CD4-positive, alpha-beta T cell treated with Interleukin-4 for 1 hour (primary cell): ENCODE measurements at regions not wholly inside any gene's neighbourhood (a gene's known extent, or its start where the extent isn't known, plus 50 kb on each side); places are given as distances from the start of the nearest gene placed in this dataset.
"Not testable (repeated sequence)": the region's sequence is repeated elsewhere in the genome, so short reads cannot be mapped to it uniquely, and the experiment has no call there.

Experiments used
- DNase-seq, 2 donors: peaks; one replicate each; pipeline ENCODE4 v3.0.0-alpha.2; 2020 to 2022

DNA sequence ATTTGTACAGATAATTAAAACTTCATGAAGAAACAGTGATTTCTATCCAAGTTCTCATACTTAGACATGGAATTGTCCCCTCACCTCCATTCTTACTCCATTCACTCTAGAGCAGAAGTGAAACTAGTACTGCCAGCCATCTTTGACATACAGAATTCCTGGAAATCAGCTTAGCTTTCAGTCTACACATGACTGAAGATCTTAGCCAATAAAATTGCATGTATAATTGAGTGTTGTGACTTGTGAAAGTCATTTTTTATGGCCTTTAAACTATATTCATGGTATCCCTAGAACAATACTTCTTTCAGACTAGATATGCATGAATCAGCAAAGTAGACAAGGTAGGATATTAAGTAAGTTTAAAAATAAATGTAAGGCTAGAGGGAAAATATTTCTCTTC lies 705.2 kb upstream of the ZNF608 start:
- no peak for DNase-seq

DNA sequence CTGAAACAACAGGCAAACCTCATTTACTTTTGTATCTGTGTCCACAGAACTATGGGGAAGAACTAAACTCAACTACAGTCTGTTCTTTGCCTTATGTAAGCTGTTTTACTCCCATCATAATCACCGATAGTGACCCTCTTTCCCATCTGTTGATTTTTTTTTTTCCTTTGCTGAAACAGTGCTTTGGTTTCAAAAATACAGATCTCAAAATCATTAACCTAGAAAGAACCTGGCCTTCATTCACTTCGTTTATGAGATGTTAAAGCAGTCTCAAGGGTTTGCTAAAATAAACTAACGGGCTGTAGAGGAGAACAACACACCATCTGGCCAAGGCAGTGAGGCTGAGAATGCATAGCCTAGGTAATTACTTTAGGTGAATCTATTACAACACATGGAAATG lies 706.6 kb upstream of the ZNF608 start:
- DNase-seq, result no peak

DNA sequence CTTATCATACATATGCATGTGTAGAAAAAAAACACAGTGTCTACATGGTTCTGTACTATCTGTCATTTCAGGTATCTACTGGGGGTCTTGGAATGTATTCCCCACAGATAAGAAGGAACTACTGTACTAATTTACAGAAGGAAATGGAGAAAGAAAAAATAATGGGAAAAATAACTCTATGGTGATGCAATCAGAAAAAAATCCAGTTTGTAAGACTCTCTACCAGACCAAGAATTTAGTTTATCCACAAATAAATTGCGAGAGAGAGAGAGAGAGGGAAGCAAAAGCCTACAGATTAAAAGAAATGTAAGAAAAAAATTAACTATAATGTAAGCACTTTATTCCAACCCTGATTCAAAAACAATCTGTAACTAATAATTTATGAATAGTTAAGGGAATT lies 708.6 kb upstream of the ZNF608 start:
- no peak for DNase-seq

DNA sequence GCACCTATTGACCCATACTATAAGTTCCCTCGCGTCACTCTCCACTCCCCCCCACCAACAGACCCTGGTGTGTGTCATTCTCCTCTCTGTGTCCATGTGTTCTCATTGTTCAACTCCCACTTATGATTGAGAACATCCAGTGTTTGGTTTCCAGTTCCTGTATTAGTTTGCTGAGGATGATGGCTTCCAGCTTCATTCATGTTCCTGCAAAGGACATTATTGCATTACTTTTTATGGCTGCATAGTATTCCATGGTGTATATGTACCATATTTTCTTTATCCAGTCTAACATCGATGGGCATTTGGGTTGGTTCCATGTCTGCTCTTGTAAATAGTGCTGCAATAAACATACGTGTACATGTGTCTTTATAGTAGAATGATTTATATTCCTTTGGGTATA lies 709.6 kb upstream of the ZNF608 start:
- not testable (repeated sequence) for DNase-seq

DNA sequence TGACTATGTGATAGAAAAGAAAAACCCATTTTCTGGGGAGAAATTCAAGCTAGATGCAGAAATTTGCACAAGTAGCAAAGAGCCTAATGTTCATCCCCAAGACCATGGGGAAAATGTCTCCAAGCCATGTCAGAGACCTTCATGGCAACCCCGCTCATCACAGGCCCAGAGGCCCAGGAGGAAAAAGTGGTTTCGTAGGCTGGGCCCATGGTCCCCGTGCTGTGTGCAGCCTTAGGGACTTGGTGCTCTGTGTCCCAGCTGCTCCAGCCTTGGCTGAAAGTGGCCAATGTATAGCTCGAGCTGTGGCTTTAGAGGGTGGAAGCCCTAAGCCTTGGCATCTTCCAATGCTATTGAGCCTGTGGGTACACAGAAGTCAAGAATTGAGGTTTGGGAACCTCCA lies 711.2 kb upstream of the ZNF608 start:
- no peak for DNase-seq

DNA sequence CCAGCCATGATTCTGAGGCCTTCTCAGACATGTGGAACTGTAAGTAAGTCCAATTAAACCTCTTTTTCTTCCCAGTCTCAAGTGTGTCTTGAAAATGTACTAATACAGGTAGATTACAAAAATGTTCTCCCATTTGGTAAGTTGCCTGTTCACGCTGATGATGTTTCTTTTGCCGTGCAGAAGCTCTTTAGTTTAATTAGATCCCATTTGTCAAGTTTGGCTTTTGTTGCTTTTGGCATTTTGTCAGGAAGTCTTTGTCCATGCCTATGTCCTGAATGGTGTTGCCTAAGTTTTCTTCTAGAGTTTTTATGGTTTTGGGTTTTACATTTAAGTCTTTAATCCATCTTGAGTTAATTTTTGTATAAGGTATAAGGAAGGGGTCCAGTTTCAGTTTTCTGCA lies 712.5 kb upstream of the ZNF608 start:
- not testable (repeated sequence) for DNase-seq

DNA sequence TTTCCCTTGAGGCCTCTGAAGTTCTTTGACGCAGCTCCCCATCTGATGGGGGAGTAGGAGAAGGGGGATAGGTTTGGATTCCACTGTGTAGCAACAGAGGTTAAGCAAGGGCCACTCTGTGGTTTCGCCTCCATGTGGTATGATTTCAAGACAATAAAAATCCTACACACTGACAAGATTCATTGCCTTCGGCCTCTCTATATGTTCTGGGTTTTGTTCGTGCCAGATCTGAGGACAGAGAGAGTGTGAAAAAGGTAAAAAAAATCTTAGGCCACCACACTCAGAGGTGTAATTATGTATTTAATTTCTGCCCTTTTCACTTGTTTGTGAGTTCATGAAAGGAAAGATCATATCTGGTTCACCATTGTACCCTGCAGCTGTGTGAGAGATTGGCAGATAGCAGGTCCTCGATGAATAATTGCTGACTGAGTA lies 715.2 kb upstream of the ZNF608 start:
- DNase-seq, result no peak

DNA sequence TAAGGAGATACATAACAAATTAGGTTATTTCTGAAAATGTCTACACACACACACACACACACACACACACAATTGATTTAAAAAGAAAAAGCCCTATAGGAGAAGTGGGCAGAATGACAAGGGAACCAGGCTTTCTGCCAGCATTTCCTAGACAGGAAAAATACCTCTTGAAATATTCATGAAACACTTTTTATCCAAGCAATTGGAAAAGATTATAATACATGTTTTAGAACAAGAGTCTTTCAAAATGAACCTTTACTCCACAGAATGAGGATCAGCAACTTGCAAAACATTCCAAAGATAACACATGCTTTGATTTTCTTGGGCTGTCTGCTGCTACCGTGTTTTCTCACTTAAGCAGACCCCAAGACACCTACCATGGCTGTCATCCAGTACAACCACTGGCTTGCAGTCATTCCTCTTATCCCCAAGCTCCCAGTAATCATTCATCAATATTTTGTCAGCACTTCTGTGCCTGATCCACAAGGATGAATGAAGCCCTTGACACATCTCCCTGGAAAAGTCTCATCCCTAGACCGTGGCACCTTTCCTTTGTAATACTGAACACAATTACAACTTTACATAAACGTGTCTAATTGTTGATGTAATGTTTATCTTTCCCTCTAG lies 717.1 kb upstream of the ZNF608 start:
- DNase-seq, result no peak

DNA sequence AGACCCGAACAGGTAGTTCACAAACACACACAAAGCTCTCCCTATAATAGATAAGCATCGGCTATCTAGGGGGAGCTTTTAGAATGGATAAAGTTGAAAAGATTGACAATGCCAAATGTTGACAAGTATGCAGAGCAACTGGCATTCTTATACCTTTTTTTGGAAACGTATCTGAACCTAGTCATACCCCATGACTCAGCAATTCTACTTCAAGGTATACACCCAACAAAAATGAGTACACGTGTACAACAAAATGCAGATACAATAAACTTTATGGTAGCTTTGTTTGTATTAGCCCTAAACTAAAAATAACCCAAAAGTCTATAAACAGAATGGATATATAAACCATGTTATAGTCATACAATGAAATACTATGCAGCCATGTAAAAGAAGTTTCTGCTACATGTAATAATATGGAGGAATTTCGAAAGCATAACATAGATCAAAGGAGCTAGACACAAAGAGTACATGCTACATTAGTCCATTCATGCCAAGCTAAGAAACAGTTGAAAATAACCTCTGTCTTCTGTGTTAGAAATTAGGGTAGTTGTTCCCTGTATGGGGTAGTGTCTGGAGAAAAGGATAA lies 718.5 kb upstream of the ZNF608 start:
- no peak for DNase-seq

DNA sequence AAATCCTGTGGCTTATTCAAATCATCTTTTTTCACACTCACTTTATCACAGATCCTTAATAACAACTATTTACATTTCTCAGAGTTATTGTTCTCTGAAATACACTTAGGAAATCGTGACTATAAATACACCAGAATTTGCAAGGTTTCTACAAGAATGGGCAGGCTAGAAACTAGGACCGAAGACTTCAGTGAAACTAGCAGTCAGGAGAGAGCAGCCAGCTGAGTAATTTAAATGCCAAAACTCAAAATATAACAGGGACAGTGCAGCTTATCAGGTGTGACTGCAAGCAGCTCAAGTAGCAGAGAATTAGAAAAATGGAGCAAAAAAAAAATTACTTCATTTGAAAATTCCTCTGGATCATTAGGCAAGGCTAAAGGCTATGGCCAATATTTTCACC lies 719.3 kb upstream of the ZNF608 start:
- DNase-seq, result no peak

DNA sequence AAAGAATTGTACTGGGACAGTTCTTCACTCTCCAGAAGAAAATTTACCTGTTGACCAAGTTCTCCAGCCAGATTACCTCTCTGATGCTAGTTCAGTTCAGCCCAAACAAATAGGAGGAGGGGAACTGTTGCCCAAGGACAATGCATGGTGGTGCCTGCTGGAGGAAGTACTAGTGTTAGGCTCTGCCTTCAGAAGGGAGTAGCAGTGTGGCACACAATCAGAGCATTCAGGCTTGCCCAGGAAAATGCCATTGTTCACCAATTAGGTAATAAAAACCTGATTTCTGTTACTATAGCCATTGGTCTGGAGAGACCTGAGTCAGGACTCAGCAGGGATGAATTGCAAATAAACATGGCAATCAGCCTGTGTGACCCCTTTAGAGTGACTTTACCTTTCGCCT lies 720.8 kb upstream of the ZNF608 start:
- DNase-seq, result no peak

DNA sequence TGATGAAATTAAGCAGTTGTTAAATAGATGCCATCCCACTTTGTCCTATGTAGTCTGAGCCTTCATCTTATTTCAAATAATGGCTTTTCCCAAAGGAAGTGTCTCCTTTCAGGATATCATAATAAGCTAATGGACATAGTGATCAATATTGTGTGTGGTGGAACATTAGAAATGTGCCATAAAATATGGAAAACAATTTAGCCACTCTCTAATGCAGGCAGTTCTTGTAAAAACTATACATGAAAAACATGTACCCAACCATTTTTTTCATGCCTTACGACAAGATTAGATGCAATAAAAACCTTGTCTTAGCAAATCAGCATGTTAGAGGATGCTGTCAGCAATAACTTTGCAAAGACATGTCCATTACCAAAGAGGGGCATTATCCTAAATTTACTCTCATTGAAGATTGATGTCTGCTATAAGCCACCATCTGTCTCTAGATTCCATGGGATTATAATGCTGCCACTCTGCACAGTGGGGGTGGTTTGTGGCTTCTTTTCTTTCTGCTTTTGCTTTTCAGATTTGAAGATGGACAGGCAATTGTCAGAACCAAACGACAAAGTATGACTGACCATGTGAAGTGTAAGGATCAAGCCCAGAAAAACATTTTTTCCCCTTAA lies 724.0 kb upstream of the ZNF608 start:
- no peak for DNase-seq

DNA sequence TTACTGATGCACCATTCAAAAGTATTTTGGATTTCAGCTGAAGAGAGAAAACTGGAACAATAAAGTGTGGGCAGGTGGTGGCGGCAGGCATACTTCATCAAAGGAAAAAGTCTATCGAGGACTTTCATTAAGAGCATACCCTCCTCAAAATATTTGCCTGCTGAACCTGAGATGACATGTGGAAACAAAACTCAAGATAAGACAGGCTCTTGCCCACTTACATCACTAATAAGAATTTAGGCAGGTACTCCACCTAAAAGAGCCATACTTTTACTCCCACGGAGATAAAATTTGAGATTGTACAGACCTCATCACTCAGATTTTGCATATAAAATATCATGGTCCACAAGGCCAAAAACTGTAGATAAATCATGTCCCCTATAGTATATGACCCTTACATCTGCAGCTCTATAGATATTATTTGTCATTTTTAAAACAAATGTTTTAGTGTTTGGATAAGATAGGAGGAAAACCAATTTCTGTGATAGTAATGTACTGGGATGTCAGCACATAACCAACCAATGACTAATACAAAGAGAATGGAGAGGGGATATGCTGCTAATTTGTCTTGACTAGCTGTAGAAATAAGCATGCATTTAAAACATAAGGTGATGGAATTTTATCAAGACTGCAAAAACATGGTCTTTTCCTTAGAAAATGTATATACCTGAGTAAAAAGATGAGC lies 730.6 kb upstream of the ZNF608 start:
- no peak for DNase-seq

DNA sequence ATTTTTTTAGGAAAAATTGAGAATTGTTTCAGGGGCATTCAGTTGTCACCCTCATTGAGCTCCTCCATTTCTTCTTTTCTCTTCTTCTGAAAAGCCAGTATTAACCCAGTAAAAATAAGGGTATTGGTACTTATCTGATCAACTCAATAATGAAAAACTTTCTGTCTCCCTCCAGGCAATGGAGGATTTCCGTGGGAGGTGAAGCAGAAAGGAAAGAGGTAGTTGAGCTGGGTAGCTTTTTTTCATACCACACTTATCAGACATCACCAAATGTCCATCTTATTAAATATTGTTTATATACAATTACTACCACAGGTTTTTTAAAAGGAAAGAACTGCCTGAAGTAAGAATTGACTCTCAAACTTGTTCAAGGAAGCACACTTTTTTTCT lies 731.1 kb upstream of the ZNF608 start:
- DNase-seq, result no peak

DNA sequence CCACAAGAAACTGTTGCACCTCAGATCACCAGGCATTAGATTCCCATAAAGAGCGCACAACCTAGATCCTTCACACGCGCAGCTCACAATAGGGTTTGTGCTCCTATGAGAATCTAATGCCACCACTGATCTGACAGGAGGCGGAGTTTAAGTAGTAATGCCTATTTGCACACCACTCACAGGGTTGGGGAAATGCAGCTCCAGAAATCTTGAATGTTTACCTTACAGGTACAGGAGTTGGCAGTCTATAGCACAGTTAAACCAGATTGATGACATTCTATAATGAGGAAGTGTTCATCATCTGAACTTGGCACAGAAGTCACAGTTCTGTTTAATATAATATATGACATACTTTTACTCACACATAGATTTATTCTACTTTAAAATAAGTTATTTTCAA lies 732.2 kb upstream of the ZNF608 start:
- DNase-seq, result no peak

DNA sequence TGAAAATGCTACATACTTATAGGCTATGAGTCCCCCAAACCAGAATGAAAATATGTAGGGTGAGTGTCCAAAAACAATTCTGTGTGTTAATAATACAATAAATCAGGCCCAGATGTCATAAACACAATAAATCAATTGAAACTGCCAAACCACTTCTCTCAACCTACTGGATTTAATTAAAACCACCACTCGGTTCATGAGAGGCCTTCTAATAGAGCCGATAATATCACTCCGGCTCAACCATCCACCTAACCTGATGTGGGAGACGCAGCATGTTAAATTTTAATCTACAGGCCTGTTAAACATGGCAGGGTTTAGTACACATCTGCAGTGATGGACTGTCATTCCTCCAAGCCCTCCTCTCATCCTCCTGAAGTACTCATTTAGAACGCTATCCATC lies 734.5 kb upstream of the ZNF608 start:
- DNase-seq, result no peak

DNA sequence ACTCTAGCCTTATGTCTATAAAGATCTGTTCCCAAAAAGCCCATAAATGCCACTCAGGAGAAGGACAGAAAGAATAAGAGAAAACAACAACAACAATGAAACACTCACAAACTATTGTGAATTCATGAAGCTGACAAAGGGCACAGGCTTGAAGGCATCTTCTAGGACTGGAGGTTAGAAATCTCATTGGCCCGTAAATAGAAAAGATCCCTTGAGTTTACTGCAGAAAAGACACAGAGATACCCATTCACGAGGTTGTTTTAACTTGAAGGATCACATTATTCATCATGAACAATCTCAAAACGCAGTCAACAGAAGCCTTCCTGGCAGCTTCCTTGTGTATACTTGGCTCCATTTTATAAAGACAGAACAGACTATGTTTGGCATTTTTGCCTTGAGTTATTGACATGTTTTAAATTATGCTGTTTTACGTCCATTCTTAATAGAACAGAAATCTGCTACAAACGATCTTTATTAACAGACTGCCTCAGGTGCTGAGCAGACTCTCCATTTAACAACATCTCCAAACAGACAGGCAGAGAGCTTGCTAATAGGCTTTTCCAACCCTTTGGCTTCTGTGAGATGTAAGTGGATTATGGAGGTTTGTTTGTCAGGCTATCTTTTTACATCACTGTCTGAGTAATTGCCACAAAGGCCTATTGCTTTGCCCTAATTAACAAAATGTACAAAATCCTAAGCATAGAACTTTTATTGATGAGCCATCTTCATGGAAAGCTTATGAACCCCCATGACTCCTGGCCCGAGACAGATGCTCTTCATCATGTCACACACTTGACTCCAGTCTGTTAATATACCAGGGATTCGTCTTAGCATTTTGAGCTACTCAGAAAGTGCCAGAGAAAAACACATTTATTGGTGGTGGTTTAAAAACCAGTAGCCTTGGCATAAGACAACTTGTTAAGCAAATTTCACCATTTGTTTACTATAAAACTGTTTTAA lies 735.3 kb upstream of the ZNF608 start:
- DNase-seq, result no peak

DNA sequence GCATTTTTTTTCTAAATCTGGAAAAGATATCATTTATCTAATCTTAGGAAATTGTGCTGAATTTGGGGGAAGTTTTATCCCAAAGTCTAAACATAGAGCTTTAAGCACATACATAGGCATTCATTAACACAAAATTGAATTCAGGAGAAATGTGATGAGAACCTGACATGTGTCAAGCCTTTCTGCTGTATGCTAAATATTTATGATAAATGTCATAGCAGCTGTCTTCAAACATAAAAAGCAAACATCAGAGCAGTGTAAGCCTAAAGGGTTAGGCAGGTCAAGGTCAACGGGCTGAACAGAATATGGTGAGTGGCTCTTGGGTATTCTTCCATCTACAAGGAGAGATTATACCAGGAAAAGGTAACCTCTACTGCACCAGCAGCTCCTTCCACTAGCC lies 737.2 kb upstream of the ZNF608 start:
- DNase-seq, result no peak

DNA sequence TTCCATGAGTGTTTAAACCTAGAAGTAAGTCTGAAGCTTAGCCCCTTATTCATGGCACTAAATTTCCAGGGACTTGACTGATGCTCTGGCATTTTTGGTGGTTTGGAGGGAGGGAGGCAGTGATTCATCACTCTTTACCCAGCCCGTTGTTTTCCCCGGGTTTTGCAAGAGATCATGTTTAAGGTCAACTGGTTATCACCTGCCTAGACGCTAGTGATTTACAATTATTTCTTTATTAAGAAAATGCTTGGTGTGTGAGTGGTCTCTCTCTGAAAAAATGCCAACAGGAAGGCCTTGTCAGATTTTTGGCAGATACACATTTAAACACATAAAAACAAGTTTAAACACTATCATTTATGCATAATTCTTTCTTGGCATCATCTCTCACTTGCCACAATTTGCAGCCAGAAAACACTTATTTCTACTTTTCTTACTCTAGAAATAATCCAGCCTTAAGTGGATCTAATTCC lies 737.9 kb upstream of the ZNF608 start:
- DNase-seq, result no peak

DNA sequence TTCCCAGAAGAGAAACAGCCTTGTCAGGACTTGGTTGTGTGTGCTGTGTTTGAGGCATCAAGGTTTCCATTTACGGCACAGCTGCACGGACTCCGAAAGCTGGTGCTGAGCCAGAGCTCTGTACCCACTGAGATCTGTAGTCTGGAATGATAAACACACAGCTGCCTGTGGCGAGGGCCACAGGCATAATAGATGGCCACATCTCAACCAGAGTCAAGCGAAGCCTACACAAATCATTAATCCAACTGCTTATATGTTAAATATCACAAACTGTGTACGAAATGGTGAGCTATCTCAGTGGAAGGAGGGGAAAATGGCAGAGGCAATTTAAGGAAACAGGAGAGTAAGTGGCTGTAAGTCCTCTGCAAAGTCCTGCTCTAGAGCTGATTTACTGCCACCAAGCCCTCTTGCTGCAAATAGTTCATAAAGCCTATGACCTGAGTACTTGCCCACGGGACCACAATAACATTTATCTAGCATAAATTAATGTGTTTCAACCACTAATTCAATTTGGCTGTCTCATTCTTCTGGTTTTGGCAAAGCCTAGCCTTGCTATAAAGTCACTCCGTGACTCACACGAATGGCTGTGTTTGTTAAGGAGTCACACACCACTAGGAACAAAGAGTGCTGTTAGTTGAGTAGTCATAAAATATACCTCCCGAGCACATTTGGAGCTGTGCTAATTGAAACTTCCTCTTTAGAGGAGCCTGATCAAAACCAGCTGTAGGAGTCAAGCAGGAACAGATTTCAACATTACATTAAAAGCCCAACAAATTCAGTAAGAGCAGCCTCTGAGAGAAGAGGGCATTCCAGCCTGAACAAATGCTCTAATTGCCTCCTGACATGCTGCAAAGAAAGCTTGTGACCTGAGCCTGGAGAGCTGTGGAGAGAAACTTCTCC lies 738.6 kb upstream of the ZNF608 start:
- DNase-seq, result no peak

DNA sequence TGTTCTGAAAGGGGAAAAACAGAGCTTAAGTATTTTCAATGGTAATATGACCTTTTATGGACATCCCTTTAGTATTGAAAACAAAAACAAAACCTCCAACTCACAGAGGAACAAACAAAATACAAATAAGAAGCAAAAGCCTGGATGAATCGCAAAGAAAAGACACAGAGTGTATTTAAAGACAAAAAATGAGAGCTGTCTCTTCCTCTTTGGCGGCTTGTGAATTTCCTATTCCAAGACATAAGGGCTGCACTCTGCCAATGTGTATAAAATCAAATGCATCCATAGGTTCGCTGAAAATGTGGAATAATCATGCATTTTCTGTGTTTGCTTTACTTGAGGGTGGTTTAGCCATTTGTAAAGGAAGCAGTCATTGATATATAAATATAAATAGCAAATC lies 739.3 kb upstream of the ZNF608 start:
- no peak for DNase-seq

DNA sequence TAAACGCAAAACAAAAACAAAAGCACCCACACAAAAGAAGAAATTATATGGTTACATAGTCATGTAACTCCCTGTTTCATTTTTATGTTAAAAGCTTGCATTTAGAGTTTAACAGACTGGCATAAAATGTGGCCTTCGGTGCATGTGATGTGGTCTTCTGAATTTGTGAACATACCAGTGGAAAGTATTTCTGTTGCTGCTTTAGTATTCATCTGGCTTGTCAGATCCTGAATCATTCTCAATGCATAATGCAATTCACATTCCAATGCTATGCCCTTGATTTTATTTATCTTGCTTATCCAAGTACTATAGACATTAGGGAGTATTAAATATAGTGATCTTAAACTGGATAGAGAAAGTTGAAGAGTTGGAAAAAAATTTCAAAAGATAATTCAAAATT lies 740.2 kb upstream of the ZNF608 start:
- no peak for DNase-seq
